ENCODE measurements at regions not wholly inside any gene's neighbourhood (a gene's known extent, or its start where the extent isn't known, plus 50 kb on each side); places are given as distances from the start of the nearest gene placed in this dataset.

DNA sequence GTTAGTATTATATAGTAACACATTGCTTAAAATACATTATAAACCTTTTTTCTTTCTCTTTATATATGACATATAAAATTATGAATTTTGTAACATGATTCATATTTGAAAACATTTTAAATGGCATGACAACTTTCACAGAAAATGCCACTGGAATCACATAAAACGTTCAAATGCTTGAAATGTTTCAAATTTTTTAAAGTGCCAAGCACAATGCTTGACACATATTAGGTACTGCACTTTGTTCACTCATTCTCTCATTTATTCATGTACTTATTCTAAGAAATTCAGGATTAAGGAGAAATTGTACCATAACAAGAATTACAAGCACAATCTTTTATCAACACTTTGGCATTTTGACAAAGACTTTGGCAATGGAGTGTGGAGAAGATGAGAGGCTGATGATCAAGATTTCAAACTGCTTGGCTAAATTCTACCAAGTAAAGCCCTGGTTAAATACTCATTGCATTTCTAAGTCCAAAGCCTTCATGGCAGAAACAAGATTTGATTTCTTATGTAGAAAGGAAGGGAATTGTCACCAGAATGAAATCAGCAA lies 232.2 kb downstream of the C12orf50 start:
- POLR2A ChIA-PET = no interaction called here
- CTCF ChIA-PET = no interaction called here
- no peaks in the 10 kb centered on the region for H3K36me3 Mint-ChIP-seq (ENCODE audit: low read depth)
- no peak overlapping the region for H3K4me3 Mint-ChIP-seq
- DNase-seq (no peak), ATAC-seq (ENCODE audit: low read depth) (no peak)
- no peaks in the 10 kb centered on the region for H3K27me3 Mint-ChIP-seq
- TF ChIP-seq, protein P1, sequence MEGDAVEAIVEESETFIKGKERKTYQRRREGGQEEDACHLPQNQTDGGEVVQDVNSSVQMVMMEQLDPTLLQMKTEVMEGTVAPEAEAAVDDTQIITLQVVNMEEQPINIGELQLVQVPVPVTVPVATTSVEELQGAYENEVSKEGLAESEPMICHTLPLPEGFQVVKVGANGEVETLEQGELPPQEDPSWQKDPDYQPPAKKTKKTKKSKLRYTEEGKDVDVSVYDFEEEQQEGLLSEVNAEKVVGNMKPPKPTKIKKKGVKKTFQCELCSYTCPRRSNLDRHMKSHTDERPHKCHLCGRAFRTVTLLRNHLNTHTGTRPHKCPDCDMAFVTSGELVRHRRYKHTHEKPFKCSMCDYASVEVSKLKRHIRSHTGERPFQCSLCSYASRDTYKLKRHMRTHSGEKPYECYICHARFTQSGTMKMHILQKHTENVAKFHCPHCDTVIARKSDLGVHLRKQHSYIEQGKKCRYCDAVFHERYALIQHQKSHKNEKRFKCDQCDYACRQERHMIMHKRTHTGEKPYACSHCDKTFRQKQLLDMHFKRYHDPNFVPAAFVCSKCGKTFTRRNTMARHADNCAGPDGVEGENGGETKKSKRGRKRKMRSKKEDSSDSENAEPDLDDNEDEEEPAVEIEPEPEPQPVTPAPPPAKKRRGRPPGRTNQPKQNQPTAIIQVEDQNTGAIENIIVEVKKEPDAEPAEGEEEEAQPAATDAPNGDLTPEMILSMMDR (IDR thresholded peaks at IDR 0.05) = no peak
- no peak overlapping the region for H3K27ac Mint-ChIP-seq
- H3K9me3 Mint-ChIP-seq = no peaks in the 10 kb centered on the region
- no peaks in the 10 kb centered on the region for H3K4me1 Mint-ChIP-seq
- intact Hi-C loops (cut with micrococcal nuclease) = no loop called here

DNA sequence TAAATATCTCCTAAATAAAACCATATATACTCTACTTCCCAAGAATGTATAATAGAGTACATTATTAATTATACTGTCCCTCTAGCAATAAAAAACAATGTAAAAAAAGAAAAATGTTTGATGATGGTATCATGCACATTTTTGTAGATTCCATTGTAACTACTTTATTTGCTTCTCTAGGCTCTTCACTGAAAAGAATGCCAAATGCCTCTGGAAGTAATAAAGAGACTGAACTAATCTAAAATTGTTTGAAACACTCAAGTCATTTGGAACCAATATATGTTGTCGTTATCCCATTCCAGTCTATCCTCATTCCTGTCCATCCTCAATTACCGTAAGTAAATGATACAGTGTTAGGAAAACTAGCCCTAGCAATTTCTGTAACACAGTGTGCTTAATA lies 233.6 kb downstream of the C12orf50 start:
- Mint-ChIP-seq H3K4me1 (no peaks in the 10 kb centered on the region), H3K36me3 (ENCODE audit: low read depth) (no peaks in the 10 kb centered on the region), H3K9me3 (no peaks in the 10 kb centered on the region), H3K4me3 (no peak overlapping the region), H3K27ac (no peak overlapping the region), H3K27me3 (no peaks in the 10 kb centered on the region)
- TF ChIP-seq, protein P1 (IDR thresholded peaks at IDR 0.05) = no peak
- no peak for DNase-seq
- ChIA-PET CTCF (no interaction called here), POLR2A (no interaction called here)
- intact Hi-C loops (cut with micrococcal nuclease) = no loop called here
- ATAC-seq (ENCODE audit: low read depth) = no peak

DNA sequence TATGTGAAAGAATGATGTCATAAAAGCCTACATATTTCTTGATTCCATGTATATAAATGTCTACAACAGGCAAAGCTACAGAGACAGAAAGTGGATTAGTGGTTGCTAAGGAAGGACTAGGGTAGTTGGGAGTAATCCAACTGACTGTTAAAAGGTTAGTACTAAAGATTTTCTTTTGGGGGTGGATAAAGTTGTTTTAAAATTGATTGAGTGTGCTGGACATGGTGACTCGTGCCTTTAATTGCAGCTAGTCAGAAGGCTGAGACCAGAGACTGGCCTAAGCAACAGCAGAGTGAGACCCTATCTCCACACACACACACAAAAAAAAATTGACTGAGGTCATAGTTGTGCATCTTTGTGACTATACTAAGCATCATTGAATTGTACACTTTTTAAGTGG lies 234.3 kb downstream of the C12orf50 start:
- Mint-ChIP-seq H3K36me3 (ENCODE audit: low read depth) (no peaks in the 10 kb centered on the region), H3K27ac (no peak overlapping the region), H3K4me3 (no peak overlapping the region), H3K9me3 (no peaks in the 10 kb centered on the region), H3K27me3 (no peaks in the 10 kb centered on the region), H3K4me1 (no peaks in the 10 kb centered on the region)
- POLR2A ChIA-PET = no interaction called here
- DNase-seq (no peak), ATAC-seq (ENCODE audit: low read depth) (no peak)
- CTCF ChIA-PET = no interaction called here
- TF ChIP-seq, protein P1 (IDR thresholded peaks at IDR 0.05) = no peak
- intact Hi-C loops (cut with micrococcal nuclease) = no loop called here

DNA sequence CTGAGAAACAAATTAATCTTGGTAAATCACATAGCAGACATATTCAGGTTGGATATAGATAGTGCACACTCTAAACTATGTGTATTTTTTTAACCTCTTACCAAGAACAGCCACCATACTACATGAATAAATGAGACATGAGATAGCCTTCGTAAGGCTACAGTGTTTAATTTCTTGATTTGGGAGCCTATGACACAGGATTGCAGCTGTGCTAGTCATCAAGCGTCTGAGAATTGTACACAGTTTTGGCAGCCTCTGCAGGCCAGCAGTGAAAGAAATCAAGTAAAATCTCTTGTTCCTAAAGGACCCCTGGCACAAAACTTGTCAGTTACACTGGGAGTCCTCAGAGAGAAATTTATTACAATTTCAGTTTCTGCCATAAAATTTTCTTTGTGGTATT lies 236.1 kb downstream of the C12orf50 start:
- H3K27ac Mint-ChIP-seq = no peak overlapping the region

DNA sequence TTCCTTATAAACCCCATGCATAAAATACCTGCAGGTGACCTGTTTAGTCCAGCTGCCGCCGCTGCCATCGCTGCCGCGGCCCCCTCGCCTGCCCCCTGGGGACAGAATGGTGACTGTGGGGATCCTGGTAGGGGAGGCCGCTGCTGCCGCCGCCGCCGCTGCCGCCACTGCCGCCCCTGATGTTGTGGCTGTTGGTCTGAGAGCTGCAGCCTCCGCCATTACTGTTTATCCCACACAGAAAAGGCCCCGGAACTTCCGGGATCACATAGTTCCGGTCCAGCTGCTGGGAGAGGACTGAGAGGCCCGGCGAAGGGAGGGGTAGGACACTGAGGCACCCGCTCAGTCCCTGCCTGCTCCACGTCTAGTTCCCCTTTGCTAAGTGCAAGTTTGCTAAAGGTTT lies 244.9 kb downstream of the C12orf50 start:
- Mint-ChIP-seq H3K4me3 (no peak overlapping the region), H3K27ac (no peak overlapping the region), H3K36me3 (ENCODE audit: low read depth) (no peaks in the 10 kb centered on the region), H3K27me3 (no peaks in the 10 kb centered on the region), H3K4me1 (no peaks in the 10 kb centered on the region), H3K9me3 (no peaks in the 10 kb centered on the region)
- ATAC-seq (ENCODE audit: low read depth) = no peak
- intact Hi-C loops (cut with micrococcal nuclease) = no loop called here
- CTCF ChIA-PET = no interaction called here
- no peak for DNase-seq
- TF ChIP-seq, protein P1 (IDR thresholded peaks at IDR 0.05) = no peak
- POLR2A ChIA-PET = no interaction called here

More for the DNA sequence above, 236.1 kb downstream of the C12orf50 start:
- H3K4me1 Mint-ChIP-seq = no peaks in the 10 kb centered on the region
- H3K27me3 Mint-ChIP-seq = no peaks in the 10 kb centered on the region
- DNase-seq (no peak), ATAC-seq (ENCODE audit: low read depth) (no peak)
- CTCF ChIA-PET = interaction anchor here (0.6 kb wide), 1 partner anchor 35 kb away, joined by 3 read pairs; no protein-coding TSS in a partner anchor
- TF ChIP-seq, protein P1 (IDR thresholded peaks at IDR 0.05) = no peak
- H3K36me3 Mint-ChIP-seq (ENCODE audit: low read depth) = no peaks in the 10 kb centered on the region
- no peak overlapping the region for H3K4me3 Mint-ChIP-seq
- H3K9me3 Mint-ChIP-seq = no peaks in the 10 kb centered on the region
- intact Hi-C loops (cut with micrococcal nuclease) = no loop called here
- POLR2A ChIA-PET = no interaction called here
